Stimulated activated naive CD8-positive, alpha-beta T cell treated with anti-CD3 and anti-CD28 coated beads, Interleukin-15, Interleukin-2, amounts not matched to agents 100 ng/mL and 50 ng/mL, for 24 hours (primary cell): ENCODE measurements at regions not wholly inside any gene's neighbourhood (a gene's known extent, or its start where the extent isn't known, plus 50 kb on each side); places are given as distances from the start of the nearest gene placed in this dataset.

Experiments used
- H3K27ac Mint-ChIP-seq: one replicate; pipeline ENCODE4 v1.8.0; 2021; ENCODE audit warnings: mild to moderate bottlenecking, mixed read lengths
- H3K27me3 Mint-ChIP-seq: one replicate; pipeline ENCODE4 v1.8.0; 2021; ENCODE audit warnings: mixed read lengths
- H3K36me3 Mint-ChIP-seq: one replicate; pipeline ENCODE4 v1.8.0; 2021; ENCODE audit warnings: low read depth, mixed read lengths
- H3K4me1 Mint-ChIP-seq: one replicate; pipeline ENCODE4 v1.8.0; 2021; ENCODE audit warnings: low read depth, mixed read lengths
- H3K4me3 Mint-ChIP-seq: one replicate; pipeline ENCODE4 v1.8.0; 2021; ENCODE audit warnings: mild to moderate bottlenecking, mixed read lengths
- H3K9me3 Mint-ChIP-seq: one replicate; pipeline ENCODE4 v1.8.0; 2021; ENCODE audit warnings: mixed read lengths

DNA sequence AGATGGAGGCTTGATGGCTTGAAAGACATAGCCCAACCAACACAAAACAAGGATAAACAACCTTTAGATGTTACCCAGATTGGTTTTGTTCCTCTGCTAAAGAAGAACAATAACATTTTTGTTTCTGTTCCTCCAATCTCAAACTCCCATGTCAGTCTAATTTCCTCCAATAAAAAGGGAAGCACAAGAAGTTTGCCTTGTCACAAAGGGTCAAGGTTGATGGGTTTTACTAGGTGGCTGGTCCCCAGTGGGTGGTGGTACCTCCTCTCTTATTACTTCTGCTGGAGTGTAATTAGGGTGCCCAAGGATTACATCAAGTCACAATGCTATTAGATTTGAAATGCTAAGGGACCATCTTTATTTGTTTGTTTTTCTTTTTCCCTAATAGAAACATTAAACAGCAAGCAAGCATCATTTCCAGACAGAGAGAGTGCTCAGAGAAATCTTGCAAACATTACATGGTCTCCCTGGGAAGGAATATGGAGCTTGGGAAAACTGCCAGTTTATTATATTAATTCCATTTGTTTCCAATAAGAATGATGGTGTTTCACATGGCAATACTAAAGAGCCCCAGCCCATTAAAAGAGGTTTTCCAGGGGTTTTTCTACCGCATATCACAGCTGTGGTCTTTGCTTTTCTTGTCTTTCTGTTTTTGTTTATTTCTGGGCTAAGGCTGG lies 78.3 kb upstream of the AOAH start:
- Mint-ChIP-seq H3K4me3 (no peak overlapping the region), H3K27me3 (no peaks in the 10 kb centered on the region), H3K36me3 (no peaks in the 10 kb centered on the region), H3K9me3 (no peaks in the 10 kb centered on the region), H3K4me1 (no peaks in the 10 kb centered on the region), H3K27ac (no peak overlapping the region)

DNA sequence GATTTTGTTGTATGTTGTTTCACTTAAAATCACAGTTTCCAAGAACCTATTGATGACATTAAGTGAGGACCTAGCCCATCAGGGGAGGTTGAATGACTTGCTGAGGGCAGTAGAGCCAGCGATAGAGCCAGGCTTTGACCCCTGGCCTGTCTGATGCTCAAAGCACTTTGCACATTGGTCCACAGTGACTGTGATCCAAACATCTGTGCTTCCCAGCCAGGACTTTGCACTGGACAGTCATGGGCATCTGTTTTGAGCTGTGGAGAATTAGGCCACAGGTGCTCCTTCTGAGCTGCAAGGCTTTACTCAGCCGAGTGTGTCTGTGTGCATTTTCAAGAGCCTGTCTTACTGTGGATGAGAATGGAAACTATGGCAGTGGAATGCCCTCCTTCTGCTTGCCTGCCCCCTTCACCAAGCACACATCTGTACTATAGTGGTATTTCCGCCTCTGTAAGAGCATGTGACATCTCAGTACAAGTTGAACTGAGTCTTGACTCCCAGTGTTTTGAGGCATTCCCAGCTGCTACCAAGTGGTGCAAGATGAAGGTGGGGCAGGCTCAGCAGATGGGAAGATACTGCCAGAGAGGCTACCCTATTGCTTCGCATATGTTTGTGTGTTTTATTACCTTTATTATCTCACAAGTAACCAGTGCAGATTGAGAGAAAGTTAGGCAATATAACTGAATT lies 72.7 kb upstream of the AOAH start:
- Mint-ChIP-seq H3K27me3 (no peaks in the 10 kb centered on the region), H3K4me1 (peaks cover 20% of the 10 kb centered on the region), H3K9me3 (no peaks in the 10 kb centered on the region), H3K36me3 (no peaks in the 10 kb centered on the region), H3K27ac (no peak overlapping the region), H3K4me3 (no peak overlapping the region)

DNA sequence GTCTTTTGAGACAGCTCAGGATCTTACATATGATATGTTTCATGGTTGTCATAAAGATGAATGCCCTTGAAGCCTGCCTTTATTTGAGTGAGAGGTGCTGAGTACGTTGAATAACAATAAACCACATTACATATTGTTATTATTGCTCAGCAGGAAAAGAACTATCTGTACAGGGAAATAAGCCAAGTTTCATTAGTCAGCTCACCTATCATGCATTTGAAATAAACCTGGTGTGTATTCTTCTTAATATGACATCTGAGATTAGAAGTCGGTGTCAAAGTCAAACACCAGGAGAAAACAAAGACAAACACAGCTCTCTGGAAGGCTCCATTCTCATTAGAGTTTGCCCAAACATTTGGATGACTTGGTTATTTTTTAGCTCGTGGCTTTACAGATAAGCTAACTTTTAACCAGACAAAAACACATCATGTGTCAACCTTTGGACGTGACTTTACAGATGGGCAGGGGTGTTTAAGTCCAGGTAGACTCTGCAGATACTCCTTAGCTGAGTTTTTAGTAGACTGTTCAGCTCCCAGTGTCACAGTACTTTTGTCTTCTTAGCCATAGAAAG lies 71.2 kb upstream of the AOAH start:
- Mint-ChIP-seq H3K9me3 (no peaks in the 10 kb centered on the region), H3K4me1 (peaks cover 25% of the 10 kb centered on the region), H3K4me3 (no peak overlapping the region), H3K27ac (no peak overlapping the region), H3K36me3 (no peaks in the 10 kb centered on the region), H3K27me3 (no peaks in the 10 kb centered on the region)

DNA sequence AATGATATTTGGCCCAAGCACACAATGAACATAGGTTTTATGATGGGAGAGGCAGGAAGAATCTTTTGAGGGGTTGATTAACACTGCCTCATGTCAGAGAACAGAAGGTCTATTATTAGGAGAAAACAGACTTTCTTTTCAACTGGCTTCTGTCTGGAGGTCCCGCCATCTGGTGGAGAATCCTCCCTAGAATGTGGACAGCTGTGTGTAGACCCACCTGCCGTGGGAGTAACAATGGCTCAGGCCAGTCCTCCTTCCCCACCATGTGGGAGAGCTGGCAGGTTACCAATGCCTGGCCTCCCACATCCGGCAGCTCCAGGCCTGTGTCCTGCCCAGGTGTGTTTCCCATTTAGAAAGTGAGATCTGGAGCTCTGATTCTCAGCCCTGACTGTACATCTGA lies 70.4 kb upstream of the AOAH start:
- no peaks in the 10 kb centered on the region for H3K36me3 Mint-ChIP-seq
- H3K4me1 Mint-ChIP-seq, result peaks cover 33% of the 10 kb centered on the region
- no peaks in the 10 kb centered on the region for H3K27me3 Mint-ChIP-seq
- no peaks in the 10 kb centered on the region for H3K9me3 Mint-ChIP-seq
- no peak overlapping the region for H3K27ac Mint-ChIP-seq
- H3K4me3 Mint-ChIP-seq, result no peak overlapping the region

DNA sequence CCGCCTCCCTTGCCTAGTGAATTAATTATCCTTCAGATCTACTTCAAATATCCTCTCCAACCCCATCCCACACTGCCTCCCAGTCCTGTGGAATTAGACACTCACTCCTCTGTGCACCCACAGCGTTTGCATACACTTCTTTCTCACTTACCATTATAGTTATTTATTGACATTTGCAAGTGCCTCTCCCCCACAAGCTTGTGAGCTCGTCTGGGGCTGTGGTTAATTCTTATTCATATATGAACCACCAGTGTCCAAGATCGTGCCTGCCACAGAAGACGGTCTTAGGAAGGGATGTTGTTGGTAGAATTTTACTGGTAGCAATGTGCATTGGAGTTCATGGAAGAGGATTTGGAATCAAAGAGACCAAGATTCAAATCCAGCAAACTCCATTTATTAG lies 68.1 kb upstream of the AOAH start:
- no peak overlapping the region for H3K4me3 Mint-ChIP-seq
- no peak overlapping the region for H3K27ac Mint-ChIP-seq

DNA sequence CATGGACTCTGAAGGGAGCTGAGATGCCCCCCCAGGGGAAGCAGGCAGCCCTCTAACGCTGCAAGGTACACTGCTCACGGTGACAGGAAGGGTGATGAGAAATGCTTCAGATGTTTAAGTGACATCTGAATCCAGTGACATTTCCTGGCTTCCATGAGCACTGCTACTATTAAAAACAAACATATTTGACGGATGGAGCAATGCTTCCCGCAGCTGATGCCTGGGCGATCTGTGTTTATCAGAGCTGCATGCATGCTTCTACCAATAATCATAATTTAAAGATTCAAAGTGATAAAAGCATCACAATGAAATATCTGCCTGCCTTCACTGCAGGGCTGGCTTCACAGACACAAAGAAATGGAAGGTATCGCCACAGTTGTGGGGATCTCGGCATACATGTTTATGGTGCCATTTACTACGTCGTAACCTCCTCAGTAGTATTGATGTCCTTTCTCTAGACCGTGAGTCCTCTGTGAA lies 66.1 kb upstream of the AOAH start:
- Mint-ChIP-seq H3K4me3 (no peak overlapping the region), H3K9me3 (no peaks in the 10 kb centered on the region), H3K27me3 (no peaks in the 10 kb centered on the region), H3K27ac (no peak overlapping the region), H3K4me1 (peaks cover 63% of the 10 kb centered on the region), H3K36me3 (no peaks in the 10 kb centered on the region)

More for the DNA sequence above, 68.1 kb upstream of the AOAH start:
- Mint-ChIP-seq H3K4me1 (peaks cover 54% of the 10 kb centered on the region), H3K27me3 (no peaks in the 10 kb centered on the region), H3K36me3 (no peaks in the 10 kb centered on the region), H3K9me3 (no peaks in the 10 kb centered on the region)

DNA sequence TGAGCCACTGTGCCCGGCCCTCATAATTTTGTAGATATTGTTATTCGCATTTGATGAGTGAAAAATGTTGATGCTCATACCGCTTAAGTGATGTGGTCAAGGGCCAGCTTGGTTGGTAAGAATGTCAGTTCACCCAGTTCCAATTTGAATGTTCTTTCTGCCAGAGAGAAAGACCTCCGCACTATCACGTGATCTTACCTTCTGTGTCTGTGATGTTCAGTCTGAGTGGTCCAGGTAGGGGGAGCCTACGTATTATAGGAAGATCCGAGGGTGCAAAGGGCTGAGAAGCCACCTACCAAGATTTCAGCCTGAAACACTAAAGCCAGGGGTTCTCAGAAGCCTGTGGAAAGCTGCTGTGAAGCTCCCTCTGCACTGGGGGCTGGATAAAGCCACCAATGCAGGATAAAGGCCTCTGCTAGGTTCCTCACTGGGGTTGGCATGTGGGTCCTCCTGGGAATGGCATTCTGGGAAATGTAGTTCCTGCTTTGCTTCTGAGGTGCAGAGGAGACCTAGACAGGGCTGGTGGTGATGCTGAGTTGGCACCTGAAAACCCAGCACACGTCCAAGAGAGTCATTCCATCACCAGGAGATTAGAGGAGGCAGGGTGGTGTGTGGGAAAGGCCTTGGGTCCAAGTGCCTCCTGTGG lies 64.7 kb upstream of the AOAH start:
- peak overlapping the region; percentile 63 for H3K27ac Mint-ChIP-seq
- no peaks in the 10 kb centered on the region for H3K9me3 Mint-ChIP-seq

DNA sequence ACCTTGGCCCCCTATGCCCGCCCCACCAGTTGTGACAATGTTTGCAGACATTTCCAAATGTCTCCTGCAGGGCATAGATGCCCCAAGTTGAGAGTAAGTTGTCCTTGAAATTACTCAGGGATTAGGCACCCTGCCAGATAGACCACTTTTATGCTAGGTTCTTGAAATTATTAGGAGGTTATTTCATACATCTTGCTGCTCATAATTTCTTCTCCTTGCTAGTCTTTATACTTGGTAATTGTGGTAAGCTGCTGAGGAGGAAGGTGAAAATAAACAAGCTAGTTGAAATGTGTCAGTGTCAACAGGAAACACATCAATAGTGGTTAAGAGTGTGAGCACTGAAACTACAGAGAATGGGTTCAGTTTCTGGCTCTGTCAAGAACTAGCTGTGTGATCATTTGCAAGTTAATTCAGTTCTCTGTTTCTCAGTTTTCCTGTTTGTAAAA lies 63.7 kb upstream of the AOAH start:
- H3K9me3 Mint-ChIP-seq, result no peaks in the 10 kb centered on the region
- H3K27ac Mint-ChIP-seq, result no peak overlapping the region
- H3K4me1 Mint-ChIP-seq, result peaks cover 65% of the 10 kb centered on the region
- no peaks in the 10 kb centered on the region for H3K27me3 Mint-ChIP-seq
- no peak overlapping the region for H3K4me3 Mint-ChIP-seq
- no peaks in the 10 kb centered on the region for H3K36me3 Mint-ChIP-seq

More for the DNA sequence above, 64.7 kb upstream of the AOAH start:
- peaks cover 65% of the 10 kb centered on the region for H3K4me1 Mint-ChIP-seq
- H3K4me3 Mint-ChIP-seq, result no peak overlapping the region
- H3K36me3 Mint-ChIP-seq, result no peaks in the 10 kb centered on the region
- H3K27me3 Mint-ChIP-seq, result no peaks in the 10 kb centered on the region

DNA sequence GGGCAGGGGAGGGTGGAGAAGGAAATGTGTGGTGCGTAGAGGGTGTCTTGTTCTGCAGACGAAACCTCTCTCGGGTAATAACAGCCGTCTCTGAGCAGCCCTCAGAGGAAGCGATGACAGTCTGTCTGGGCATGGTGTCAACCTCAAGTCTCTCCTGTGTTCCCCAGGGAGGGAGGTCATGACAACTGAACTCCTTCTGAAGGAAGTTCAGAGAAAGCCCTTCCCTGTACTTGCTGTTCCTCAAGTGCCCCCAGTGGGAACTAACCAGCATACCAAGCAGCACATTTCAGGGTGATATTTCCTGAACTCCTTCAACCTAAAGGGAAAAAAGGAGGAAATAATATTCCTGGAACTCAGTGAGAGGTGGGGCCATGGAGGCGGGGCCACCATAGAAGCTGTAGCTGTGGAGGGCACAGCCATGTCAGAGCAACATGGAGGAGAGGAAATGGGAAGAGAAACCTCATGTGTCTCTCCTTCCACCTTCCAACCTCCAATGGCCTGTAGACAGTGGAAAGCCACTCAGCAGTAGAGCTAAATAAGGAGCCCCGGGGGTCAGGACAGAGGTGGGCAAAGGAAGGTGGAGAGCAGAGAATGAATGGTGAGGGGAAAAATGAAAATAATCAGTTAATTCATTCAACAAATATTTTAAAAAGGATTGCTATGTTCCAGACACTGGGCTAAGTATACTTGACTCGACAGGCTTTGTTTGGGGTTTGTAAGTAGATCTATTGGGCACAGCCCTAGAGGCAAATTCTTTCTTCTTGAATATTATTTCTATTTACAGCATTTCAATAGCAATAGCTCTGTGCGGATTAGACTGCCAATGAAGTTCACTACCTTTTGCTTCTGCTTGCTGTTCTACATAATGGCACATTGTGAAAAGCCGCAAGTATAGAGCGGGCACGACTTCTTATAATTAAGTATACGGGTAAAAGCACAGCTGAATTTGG lies 61.0 kb upstream of the AOAH start:
- H3K4me3 Mint-ChIP-seq, result peak overlapping the region; percentile 44
- H3K4me1 Mint-ChIP-seq, result peaks cover 72% of the 10 kb centered on the region

DNA sequence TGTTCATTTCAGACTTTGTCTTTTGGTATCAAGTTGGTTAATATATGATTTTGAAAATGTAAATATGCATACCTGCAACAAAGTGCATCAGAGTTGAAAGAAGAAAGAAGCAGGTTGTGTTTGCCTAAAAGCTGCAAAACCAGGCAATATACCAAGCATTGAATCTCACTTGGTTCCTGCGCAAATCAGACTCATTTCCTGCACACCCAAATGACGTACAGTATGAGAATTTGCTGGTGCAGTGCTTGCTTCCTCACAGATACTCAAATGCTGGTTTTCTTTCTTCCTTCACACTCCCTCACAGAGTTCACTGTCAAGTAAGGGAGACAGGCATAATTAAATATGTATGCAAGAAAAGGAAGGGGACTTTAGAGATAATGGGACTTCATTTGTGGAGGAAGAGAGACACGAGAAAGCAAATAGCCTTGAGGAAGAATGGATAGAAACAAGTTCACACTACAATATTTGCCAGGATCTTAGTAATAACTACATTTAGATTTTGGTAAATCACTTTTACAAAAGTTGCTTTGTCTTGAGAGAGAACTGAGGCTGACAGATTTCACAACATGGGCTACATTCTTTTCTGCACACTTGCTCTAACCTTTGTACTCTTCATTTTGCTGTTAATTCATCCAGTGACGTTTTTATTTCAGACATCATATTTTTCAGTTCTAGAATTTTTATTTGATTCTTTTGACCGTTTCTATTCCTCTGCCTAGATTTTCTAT lies 56.9 kb upstream of the AOAH start:
- Mint-ChIP-seq H3K27me3 (no peaks in the 10 kb centered on the region), H3K27ac (peak overlapping the region; percentile 47), H3K36me3 (no peaks in the 10 kb centered on the region), H3K9me3 (no peaks in the 10 kb centered on the region), H3K4me3 (peak overlapping the region; percentile 47), H3K4me1 (peaks cover 78% of the 10 kb centered on the region)

More for the DNA sequence above, 61.0 kb upstream of the AOAH start:
- H3K9me3 Mint-ChIP-seq, result no peaks in the 10 kb centered on the region
- no peaks in the 10 kb centered on the region for H3K36me3 Mint-ChIP-seq
- H3K27me3 Mint-ChIP-seq, result no peaks in the 10 kb centered on the region
- peak overlapping the region; percentile 88 for H3K27ac Mint-ChIP-seq

DNA sequence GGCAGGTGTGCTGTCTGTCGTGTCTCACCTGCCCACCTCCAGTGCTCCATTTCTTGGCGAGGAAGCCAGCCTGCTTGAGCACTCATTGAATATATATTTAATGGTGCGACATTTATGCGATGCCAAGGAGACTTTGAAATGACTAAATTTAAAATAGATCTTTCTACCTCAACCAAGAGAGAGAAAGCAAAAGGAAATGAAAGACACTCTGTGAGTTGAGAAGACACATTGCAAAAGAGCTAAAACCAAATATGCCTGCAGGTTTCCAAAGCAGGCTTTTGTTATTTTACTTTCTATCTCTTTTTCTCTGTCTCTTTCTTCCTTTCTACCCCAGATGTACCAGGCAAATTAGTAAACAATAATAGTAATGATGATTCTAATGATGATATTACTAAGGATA lies 53.6 kb upstream of the AOAH start:
- H3K4me3 Mint-ChIP-seq, result peak overlapping the region; percentile 5
- no peak overlapping the region for H3K27ac Mint-ChIP-seq
- H3K27me3 Mint-ChIP-seq, result no peaks in the 10 kb centered on the region
- H3K9me3 Mint-ChIP-seq, result peaks cover 6% of the 10 kb centered on the region
- no peaks in the 10 kb centered on the region for H3K36me3 Mint-ChIP-seq
- peaks cover 76% of the 10 kb centered on the region for H3K4me1 Mint-ChIP-seq

DNA sequence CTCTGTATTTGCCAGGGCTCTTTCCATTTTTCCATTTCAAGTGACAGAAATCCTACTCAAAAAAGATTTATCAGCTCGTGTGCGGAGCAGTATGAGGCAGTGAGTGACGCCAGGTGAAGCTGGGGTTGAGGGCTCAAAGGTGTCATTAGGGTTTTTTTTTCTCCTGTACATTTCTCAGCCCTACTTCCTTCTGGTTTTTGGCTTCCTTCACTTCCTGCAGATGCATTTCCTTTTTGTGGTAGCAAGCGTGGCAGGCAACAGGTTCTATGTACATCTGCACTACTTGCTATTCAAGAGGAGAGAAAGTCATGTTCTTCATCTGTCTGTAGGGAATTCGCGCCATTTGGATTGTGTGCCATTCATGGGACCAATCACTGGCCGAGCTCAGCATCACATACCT lies 52.8 kb upstream of the AOAH start:
- H3K27me3 Mint-ChIP-seq, result no peaks in the 10 kb centered on the region
- peaks cover 73% of the 10 kb centered on the region for H3K4me1 Mint-ChIP-seq
- peaks cover 6% of the 10 kb centered on the region for H3K9me3 Mint-ChIP-seq

DNA sequence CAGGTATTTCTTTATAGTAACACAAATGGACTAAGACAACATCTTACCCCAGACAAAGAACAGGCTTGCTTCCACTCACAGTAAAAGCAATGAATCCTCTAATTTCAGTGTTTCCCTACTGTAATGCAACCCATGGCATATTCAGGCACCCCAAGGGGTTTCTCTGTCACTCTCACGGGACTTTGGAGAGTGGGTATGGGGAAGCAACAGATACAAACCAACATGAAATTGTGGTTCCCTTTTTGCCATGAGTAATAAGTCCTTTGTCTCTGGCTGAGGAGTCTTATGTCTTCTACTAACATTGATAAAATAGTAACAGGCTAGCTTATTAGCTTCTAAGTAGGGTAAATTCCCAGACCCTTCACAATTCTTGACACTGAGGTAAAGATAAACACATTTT lies 51.4 kb upstream of the AOAH start:
- Mint-ChIP-seq H3K27me3 (no peaks in the 10 kb centered on the region), H3K4me3 (no peak overlapping the region), H3K36me3 (no peaks in the 10 kb centered on the region), H3K9me3 (peaks cover 6% of the 10 kb centered on the region), H3K27ac (no peak overlapping the region), H3K4me1 (peaks cover 61% of the 10 kb centered on the region)

More for the DNA sequence above, 52.8 kb upstream of the AOAH start:
- H3K36me3 Mint-ChIP-seq, result no peaks in the 10 kb centered on the region
- H3K4me3 Mint-ChIP-seq, result peak overlapping the region; percentile 55
- peak overlapping the region; percentile 27 for H3K27ac Mint-ChIP-seq
